ENCODE measurements at regions not wholly inside any gene's neighbourhood (a gene's known extent, or its start where the extent isn't known, plus 50 kb on each side); places are given as distances from the start of the nearest gene placed in this dataset.

DNA sequence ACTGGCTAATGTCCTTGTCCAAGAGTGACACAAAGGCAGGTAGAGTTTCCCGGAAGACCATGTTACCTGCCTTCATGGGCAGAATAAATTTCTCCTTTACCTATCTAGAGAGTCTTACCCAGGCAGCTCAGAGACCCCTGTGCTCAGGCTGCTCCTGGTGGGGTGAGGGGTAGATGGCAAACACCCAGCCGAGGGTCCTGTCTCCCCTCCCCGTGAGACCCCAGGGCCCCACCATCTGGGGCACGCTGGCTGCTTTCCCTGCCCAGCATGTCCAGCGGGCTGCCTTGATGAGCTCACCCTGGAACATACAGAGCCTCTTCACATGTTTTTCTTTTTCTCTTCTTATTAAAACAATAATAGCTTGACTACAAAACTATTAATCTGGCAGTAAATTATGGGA lies 116.5 kb downstream of the EDN3 start:
- H3K9me3 ChIP-seq: no peaks in the 10 kb centered on the region
- H3K4me3 ChIP-seq: no peak overlapping the region
- H3K4me1 ChIP-seq: no peaks in the 10 kb centered on the region
- H3K27me3 ChIP-seq: no peaks in the 10 kb centered on the region
- DNase-seq: no peak
- no peaks in the 10 kb centered on the region for H3K36me3 ChIP-seq
- no peak overlapping the region for H3K27ac ChIP-seq
- TF ChIP-seq POLR2A (IDR thresholded peaks at IDR 0.05): no peak

DNA sequence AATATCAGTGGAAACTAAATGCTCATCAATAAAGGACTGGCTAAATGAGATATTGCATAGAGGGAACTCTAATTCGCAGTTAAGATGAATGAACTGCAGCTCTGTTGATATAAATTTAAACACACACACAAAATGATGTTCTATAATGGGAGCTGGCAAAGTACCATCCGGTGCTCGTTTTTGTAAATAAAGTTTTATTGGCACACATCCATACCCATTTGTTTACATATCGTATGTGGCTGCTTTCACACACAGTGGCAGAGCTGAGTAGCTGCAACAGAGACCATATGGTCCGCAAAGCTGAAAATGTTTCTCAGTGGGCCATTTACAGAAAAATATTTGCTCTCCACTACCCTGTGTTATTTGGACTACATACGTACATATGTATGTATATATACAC lies 120.7 kb downstream of the EDN3 start:
- H3K4me1 ChIP-seq: no peaks in the 10 kb centered on the region
- no peak for DNase-seq
- H3K4me3 ChIP-seq: no peak overlapping the region
- no peak for TF ChIP-seq POLR2A (IDR thresholded peaks at IDR 0.05)
- TF ChIP-seq, protein P1, sequence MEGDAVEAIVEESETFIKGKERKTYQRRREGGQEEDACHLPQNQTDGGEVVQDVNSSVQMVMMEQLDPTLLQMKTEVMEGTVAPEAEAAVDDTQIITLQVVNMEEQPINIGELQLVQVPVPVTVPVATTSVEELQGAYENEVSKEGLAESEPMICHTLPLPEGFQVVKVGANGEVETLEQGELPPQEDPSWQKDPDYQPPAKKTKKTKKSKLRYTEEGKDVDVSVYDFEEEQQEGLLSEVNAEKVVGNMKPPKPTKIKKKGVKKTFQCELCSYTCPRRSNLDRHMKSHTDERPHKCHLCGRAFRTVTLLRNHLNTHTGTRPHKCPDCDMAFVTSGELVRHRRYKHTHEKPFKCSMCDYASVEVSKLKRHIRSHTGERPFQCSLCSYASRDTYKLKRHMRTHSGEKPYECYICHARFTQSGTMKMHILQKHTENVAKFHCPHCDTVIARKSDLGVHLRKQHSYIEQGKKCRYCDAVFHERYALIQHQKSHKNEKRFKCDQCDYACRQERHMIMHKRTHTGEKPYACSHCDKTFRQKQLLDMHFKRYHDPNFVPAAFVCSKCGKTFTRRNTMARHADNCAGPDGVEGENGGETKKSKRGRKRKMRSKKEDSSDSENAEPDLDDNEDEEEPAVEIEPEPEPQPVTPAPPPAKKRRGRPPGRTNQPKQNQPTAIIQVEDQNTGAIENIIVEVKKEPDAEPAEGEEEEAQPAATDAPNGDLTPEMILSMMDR (IDR thresholded peaks at IDR 0.05): no peak
- H3K27ac ChIP-seq: no peak overlapping the region
- no peaks in the 10 kb centered on the region for H3K9me3 ChIP-seq
- H3K36me3 ChIP-seq: no peaks in the 10 kb centered on the region
- H3K27me3 ChIP-seq: no peaks in the 10 kb centered on the region

DNA sequence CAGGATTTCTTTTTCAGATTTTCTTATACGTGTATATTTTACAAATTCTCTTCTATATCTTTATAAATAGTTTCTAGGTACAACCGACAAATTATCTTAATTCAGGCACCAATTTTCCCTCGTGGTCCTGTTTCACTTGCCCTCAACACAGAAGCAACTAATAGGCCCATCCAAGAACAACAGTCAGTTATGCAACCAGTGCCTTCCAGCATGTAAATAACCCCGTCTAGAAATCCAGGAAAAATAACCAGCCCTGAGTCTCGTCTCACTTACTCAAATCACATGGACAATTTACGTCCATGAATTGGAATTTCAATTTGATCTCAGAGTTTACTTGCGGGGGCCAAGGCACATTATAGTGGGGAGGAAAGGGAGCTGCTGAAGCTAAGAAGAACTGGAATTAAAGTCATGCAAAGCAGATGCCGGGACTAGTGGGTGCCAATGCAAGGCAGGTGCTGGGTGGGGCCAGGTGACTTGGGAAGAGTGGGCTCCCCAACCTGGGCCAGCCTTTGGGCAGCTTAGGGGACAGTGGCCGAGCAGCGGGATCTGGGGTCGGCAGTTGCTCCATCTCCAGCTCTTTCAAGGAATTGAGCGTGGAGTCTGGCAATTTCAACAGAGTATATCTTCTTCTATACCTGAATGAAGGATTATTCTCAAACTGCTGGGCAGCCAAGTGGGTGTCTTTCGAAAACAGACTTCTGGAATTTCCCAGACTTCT lies 121.7 kb downstream of the EDN3 start:
- Histone ChIP-seq H3K4me3 (no peak overlapping the region), H3K36me3 (no peaks in the 10 kb centered on the region), H3K4me1 (no peaks in the 10 kb centered on the region), H3K27ac (no peak overlapping the region), H3K27me3 (no peaks in the 10 kb centered on the region), H3K9me3 (no peaks in the 10 kb centered on the region)
- DNase-seq: no peak
- TF ChIP-seq, protein P1 (IDR thresholded peaks at IDR 0.05): no peak
- no peak for TF ChIP-seq POLR2A (IDR thresholded peaks at IDR 0.05)

DNA sequence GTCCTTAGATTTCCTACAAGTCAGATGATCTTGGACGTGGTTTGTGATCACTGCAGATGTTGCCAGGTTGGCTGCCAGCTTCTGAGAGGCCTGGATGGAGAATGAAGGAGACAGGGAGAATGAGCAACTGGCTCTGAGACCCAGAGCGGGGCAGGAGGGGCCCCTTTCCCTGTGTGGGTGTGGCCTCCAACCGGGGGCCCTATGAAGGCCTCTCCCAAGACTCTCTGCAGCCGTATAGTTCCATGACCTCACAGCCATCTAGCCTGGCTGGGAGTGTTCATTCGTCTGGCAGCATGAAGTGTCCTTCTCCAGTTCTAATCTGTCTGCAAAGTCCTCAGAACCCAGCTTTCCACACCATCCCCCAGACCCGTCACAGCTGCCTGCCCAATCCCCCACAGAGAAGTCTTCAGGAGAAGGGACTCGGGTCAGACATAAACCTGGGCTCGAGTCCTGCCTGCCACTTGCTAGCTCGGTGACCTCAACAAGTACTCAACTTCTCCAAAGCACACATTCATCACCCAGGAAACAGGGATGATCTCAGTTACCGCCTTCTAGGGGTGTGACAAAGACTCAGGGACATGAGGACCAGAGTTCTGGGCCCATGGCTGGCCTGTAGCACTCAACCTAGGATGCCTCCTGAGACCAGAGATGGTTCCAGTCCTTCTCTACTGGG lies 122.6 kb downstream of the EDN3 start:
- TF ChIP-seq, protein P1 (IDR thresholded peaks at IDR 0.05): no peak
- no peak for TF ChIP-seq POLR2A (IDR thresholded peaks at IDR 0.05)
- DNase-seq: no peak
- Histone ChIP-seq H3K36me3 (no peaks in the 10 kb centered on the region), H3K27me3 (no peaks in the 10 kb centered on the region), H3K9me3 (no peaks in the 10 kb centered on the region), H3K27ac (no peak overlapping the region), H3K4me3 (no peak overlapping the region), H3K4me1 (no peaks in the 10 kb centered on the region)

DNA sequence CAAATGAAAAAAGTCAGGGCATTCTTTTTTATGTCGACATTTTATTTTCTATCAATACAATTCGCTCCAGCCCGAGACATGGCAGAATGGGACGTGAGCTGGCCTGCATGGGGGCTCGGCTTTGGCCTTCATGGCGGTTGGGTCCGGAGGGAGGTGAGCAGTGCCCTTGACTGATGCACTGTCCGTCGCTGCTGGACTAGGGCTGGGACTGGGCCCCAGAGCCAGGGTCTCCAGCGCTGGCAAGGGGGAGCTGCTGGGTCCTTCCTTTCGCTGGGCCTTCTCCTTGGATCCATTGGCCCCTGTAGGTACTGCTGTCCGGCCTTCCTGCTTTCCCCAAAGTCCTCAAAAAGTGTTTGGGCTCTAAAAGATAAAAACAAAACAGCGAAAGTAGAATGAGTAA lies 124.6 kb downstream of the EDN3 start:
- Histone ChIP-seq H3K27me3 (no peaks in the 10 kb centered on the region), H3K36me3 (no peaks in the 10 kb centered on the region), H3K4me3 (no peak overlapping the region), H3K9me3 (no peaks in the 10 kb centered on the region), H3K27ac (no peak overlapping the region), H3K4me1 (no peaks in the 10 kb centered on the region)
- no peak for DNase-seq
- TF ChIP-seq, protein P1 (IDR thresholded peaks at IDR 0.05): no peak

DNA sequence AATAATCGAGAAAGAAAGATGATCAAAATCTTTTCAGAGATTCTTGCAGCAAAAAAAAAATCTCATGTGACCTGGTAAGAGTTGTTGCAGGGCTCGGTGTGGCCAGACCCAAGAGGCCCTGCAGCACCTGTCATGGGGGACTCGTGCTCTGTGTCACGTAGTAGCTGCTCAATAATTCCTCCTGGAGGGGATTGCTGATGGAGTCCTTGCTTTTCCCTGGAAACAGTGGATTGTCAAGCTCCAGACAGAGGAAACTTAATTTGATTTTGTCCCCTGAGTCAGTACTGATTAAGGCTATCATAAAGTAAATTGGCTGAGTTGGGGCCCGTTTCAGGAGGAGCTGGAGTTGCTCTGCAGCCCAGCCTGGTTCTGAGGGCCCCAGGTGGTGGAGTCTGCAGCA lies 125.2 kb downstream of the EDN3 start:
- H3K36me3 ChIP-seq: no peaks in the 10 kb centered on the region
- no peaks in the 10 kb centered on the region for H3K9me3 ChIP-seq
- H3K4me3 ChIP-seq: no peak overlapping the region
- no peak for TF ChIP-seq POLR2A (IDR thresholded peaks at IDR 0.05)
- TF ChIP-seq, protein P1 (IDR thresholded peaks at IDR 0.05): no peak
- no peaks in the 10 kb centered on the region for H3K4me1 ChIP-seq
- no peaks in the 10 kb centered on the region for H3K27me3 ChIP-seq
- H3K27ac ChIP-seq: no peak overlapping the region
- no peak for DNase-seq

All from Peyer's patch (tissue), 4 donors.